GM19043 (cell line): ENCODE measurements at regions not wholly inside any gene's neighbourhood (a gene's known extent, or its start where the extent isn't known, plus 50 kb on each side); places are given as distances from the start of the nearest gene placed in this dataset.
A peak's percentile ranks its signal among the peaks of the same experiment; 100 is the strongest.
"Not testable (repeated sequence)": the region's sequence is repeated elsewhere in the genome, so short reads cannot be mapped to it uniquely, and the experiment has no call there.

Experiments
- ATAC-seq: cut with Tn5 transposase; IDR thresholded peaks from one replicate; pipeline ENCODE4 v1.9.1; 2021; ENCODE audit warnings: low read depth; ENCODE audit not compliant: unreplicated experiment

- no peak for ATAC-seq
Observed at GRCh38 chr7:17436126-17436525, 137.7 kb downstream of the AHR start.

- no peak for ATAC-seq
Observed at GRCh38 chr7:17437586-17437985, 139.1 kb downstream of the AHR start.

- not testable (repeated sequence) for ATAC-seq
Observed at GRCh38 chr7:17440025-17440784, 141.8 kb downstream of the AHR start.

GRCh38 chr7:17440831-17441230 is 142.4 kb downstream of the AHR start:
- ATAC-seq, result no peak

- ATAC-seq, result no peak
Observed at GRCh38 chr7:17441557-17441956, 143.1 kb downstream of the AHR start.

- no peak for ATAC-seq
Observed at GRCh38 chr7:17444151-17444550, 145.7 kb downstream of the AHR start.

GRCh38 chr7:17444673-17445072 is 146.2 kb downstream of the AHR start:
- no peak for ATAC-seq

- ATAC-seq, result no peak
Observed at GRCh38 chr7:17446340-17446739, 147.9 kb downstream of the AHR start.

- ATAC-seq, result no peak
Observed at GRCh38 chr7:17447728-17448478, 149.5 kb downstream of the AHR start.

- ATAC-seq, result no peak
Observed at GRCh38 chr7:17448479-17449423, 150.3 kb downstream of the AHR start.

GRCh38 chr7:17456541-17456940 is 158.1 kb downstream of the AHR start:
- no peak for ATAC-seq

- ATAC-seq, result no peak
Observed at GRCh38 chr7:17460001-17460400, 161.5 kb downstream of the AHR start.

GRCh38 chr7:17460665-17461064 is 162.2 kb downstream of the AHR start:
- no peak for ATAC-seq

- ATAC-seq, result no peak
Observed at GRCh38 chr7:17462131-17462631, 163.7 kb downstream of the AHR start.

- ATAC-seq, result no peak
Observed at GRCh38 chr7:17463511-17464085, 165.1 kb downstream of the AHR start.

- no peak for ATAC-seq
Observed at GRCh38 chr7:17466216-17466615, 167.8 kb downstream of the AHR start.

GRCh38 chr7:17467386-17467945 is 169.0 kb downstream of the AHR start:
- ATAC-seq, result no peak

- ATAC-seq, result no peak
Observed at GRCh38 chr7:17471325-17471724, 172.9 kb downstream of the AHR start.

GRCh38 chr7:17472518-17472917 is 174.1 kb downstream of the AHR start:
- ATAC-seq, result peak; percentile 32

- peak; percentile 50 for ATAC-seq
Observed at GRCh38 chr7:17472939-17473338, 174.5 kb downstream of the AHR start.
